DND-41 (cell line): ENCODE measurements at regions not wholly inside any gene's neighbourhood (a gene's known extent, or its start where the extent isn't known, plus 50 kb on each side); places are given as distances from the start of the nearest gene placed in this dataset.

Experiments used
- ATAC-seq: fragments of 200-7000 bp; cut with Tn5 transposase; 3 replicates; pipeline ENCODE4 v1.9.1; 2021; ENCODE audit warnings: low read depth; ENCODE audit not compliant: insufficient read depth
- DNase-seq: peaks from one replicate; pipeline ENCODE4 v3.0.0-alpha.2; 2020
- H2AFZ ChIP-seq: 2 replicates; pipeline ENCODE4 v1.6.0; 2012; ENCODE audit warnings: low read depth, low read length
- H3K27ac ChIP-seq: 2 replicates; pipeline ENCODE4 v1.5.1; 2012; ENCODE audit warnings: low read length, inconsistent platforms
- H3K27me3 ChIP-seq: fragments of 200-600 bp; sonication (generic); 2 replicates; pipeline ENCODE4 v1.6.0; 2012; ENCODE audit warnings: low read length, mild to moderate bottlenecking, inconsistent platforms; ENCODE audit not compliant: insufficient read depth, poor library complexity
- H3K36me3 ChIP-seq: 2 replicates; pipeline ENCODE4 v1.5.1; 2012; ENCODE audit warnings: low read length, inconsistent platforms; ENCODE audit not compliant: insufficient read depth
- H3K4me1 ChIP-seq: 2 replicates; pipeline ENCODE4 v1.5.1; 2012; ENCODE audit warnings: mild to moderate bottlenecking, low read length; ENCODE audit not compliant: insufficient read depth
- H3K4me2 ChIP-seq: 2 replicates; pipeline ENCODE4 v1.6.0; 2012; ENCODE audit warnings: mild to moderate bottlenecking, moderate library complexity, low read length, inconsistent platforms; ENCODE audit not compliant: insufficient read depth
- H3K4me3 ChIP-seq, 2 experiments: fragments of 200-600 bp in 1 of 2; shearing (Covaris generic) in 1 of 2; 2 replicates each; pipeline ENCODE4 v1.5.1; 2012 to 2016; ENCODE audit warnings: inconsistent platforms in 2 of 2, low read length in 2 of 2, mild to moderate bottlenecking in 2 of 2, low read depth in 1 of 2, moderate library complexity in 1 of 2
- H3K79me2 ChIP-seq: 2 replicates; pipeline ENCODE4 v1.6.0; 2012; ENCODE audit warnings: low read length, inconsistent platforms; ENCODE audit not compliant: insufficient read depth
- H3K9ac ChIP-seq: 2 replicates; pipeline ENCODE4 v1.6.0; 2012; ENCODE audit warnings: low read depth, mild to moderate bottlenecking, inconsistent platforms, low read length, moderate library complexity
- H3K9me3 ChIP-seq: 2 replicates; pipeline ENCODE4 v1.5.1; 2012; ENCODE audit warnings: low read length, moderate library complexity, mild to moderate bottlenecking, inconsistent platforms; ENCODE audit not compliant: insufficient read depth, severe bottlenecking
- H4K20me1 ChIP-seq: 2 replicates; pipeline ENCODE4 v1.6.0; 2012; ENCODE audit warnings: low read length; ENCODE audit not compliant: insufficient read depth
- EZH2 ChIP-seq: IDR thresholded peaks from 3 replicates; pipeline ENCODE4 v1.6.1; 2012; ENCODE audit warnings: borderline replicate concordance, low read depth, mild to moderate bottlenecking, moderate library complexity, low read length, inconsistent platforms; ENCODE audit not compliant: severe bottlenecking
- TF ChIP-seq, protein P1 (sequence below): IDR thresholded peaks from 2 replicates; pipeline ENCODE4 v1.5.1; 2012; ENCODE audit warnings: borderline replicate concordance, low read length, moderate library complexity, mild to moderate bottlenecking; ENCODE audit not compliant: poor library complexity, severe bottlenecking; ENCODE audit errors: extremely low read depth

DNA sequence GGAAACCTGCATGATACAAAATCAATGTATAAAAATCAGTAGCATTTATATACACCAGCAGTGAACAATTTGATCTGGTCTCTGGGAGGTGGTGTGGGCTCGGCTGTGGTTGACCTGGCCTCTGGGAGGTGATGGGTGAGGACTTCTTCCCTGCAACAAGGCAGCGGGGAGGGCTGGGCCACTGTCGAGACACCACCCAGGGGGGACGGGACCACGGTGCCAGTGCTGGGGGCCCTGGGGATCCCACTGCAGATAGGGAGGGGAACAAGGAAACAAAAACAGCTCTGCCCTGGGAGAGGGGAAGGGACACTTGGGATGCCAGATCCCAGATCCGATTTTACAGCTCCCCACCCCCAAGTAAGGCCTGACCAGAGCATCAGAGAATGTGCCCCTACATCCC lies 189.6 kb upstream of the SFSWAP start:
- ATAC-seq: no peak
- H3K9me3 ChIP-seq: no peaks in the 10 kb centered on the region
- H3K9ac ChIP-seq: no peak overlapping the region
- no peaks in the 10 kb centered on the region for H3K4me1 ChIP-seq
- no peak overlapping the region for H3K4me2 ChIP-seq
- no peak overlapping the region for H3K27ac ChIP-seq
- H4K20me1 ChIP-seq: no peaks in the 10 kb centered on the region
- DNase-seq: no peak
- no peak overlapping the region for H2AFZ ChIP-seq
- H3K79me2 ChIP-seq: no peaks in the 10 kb centered on the region
- H3K27me3 ChIP-seq: no peaks in the 10 kb centered on the region
- no peaks in the 10 kb centered on the region for H3K36me3 ChIP-seq
- TF ChIP-seq, protein P1, sequence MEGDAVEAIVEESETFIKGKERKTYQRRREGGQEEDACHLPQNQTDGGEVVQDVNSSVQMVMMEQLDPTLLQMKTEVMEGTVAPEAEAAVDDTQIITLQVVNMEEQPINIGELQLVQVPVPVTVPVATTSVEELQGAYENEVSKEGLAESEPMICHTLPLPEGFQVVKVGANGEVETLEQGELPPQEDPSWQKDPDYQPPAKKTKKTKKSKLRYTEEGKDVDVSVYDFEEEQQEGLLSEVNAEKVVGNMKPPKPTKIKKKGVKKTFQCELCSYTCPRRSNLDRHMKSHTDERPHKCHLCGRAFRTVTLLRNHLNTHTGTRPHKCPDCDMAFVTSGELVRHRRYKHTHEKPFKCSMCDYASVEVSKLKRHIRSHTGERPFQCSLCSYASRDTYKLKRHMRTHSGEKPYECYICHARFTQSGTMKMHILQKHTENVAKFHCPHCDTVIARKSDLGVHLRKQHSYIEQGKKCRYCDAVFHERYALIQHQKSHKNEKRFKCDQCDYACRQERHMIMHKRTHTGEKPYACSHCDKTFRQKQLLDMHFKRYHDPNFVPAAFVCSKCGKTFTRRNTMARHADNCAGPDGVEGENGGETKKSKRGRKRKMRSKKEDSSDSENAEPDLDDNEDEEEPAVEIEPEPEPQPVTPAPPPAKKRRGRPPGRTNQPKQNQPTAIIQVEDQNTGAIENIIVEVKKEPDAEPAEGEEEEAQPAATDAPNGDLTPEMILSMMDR: no peak
- no peak for TF ChIP-seq EZH2
- no peak overlapping the region for H3K4me3 ChIP-seq

DNA sequence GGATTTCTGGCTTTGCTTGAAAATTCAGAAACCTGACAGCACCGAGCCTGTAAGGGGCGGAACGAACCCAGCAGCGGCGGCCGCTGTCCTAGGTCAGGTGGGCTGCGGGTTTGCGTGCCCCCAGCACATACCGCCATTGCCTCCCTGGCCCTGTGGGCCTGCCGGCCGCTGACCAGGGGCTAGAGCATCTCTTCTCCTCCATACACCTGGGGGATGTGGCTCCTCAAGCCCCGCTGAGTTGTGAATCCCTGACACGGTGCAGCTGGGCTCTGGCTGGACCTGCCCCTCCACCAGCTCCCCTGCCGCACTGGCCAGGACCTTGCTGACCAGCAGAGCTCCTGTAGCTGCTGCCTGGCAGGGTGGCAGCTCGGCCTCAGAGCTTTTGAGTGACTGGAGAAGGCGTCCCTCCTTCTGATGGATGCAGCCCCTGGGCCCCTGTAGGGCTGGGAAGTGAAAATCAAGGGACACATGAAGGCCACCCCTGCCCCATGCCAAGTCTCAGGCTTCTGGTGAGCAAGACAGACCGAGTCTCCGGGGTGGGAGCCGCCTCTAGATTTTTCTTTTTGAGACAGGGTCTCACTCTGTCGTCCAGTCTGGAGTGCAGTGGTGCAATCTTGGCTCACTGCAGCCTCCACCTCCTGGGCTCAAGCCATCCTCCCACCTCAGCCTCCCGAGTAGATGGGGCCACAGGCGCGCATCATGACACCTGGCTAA lies 184.9 kb upstream of the SFSWAP start:
- TF ChIP-seq, protein P1: no peak
- TF ChIP-seq EZH2: no peak
- Histone ChIP-seq H3K9me3 (no peaks in the 10 kb centered on the region), H3K4me2 (no peak overlapping the region), H3K27ac (no peak overlapping the region), H3K9ac (no peak overlapping the region), H3K36me3 (no peaks in the 10 kb centered on the region), H3K4me3 (no peak overlapping the region), H3K27me3 (no peaks in the 10 kb centered on the region), H2AFZ (no peak overlapping the region), H3K4me1 (no peaks in the 10 kb centered on the region), H4K20me1 (no peaks in the 10 kb centered on the region), H3K79me2 (no peaks in the 10 kb centered on the region)
- ATAC-seq: no peak
- DNase-seq: no peak

DNA sequence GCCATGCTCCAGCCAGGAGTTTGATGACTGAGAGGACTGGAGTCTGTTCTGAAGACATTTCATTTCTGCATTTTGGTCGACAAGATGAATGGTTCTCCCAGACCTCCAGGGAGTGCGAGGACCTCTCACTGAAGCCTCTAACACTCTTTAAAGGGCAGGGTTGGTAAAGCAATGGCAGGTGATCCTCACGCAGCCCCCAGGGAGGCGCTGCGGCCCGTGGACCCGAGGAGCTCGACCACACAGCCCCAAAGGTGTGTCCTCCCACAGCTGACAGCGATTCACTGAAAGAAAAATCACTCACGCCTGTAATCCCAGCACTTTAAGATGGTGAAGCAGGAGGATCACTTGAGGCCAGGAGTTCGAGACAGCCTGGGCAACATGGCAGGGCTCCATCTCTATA lies 183.8 kb upstream of the SFSWAP start:
- Histone ChIP-seq H3K27me3 (no peaks in the 10 kb centered on the region), H3K4me3 (no peak overlapping the region), H3K9me3 (no peaks in the 10 kb centered on the region), H4K20me1 (no peaks in the 10 kb centered on the region), H3K27ac (no peak overlapping the region), H3K36me3 (no peaks in the 10 kb centered on the region), H3K4me1 (no peaks in the 10 kb centered on the region), H3K9ac (no peak overlapping the region), H3K4me2 (no peak overlapping the region), H3K79me2 (no peaks in the 10 kb centered on the region), H2AFZ (no peak overlapping the region)
- no peak for DNase-seq
- TF ChIP-seq, protein P1: no peak
- TF ChIP-seq EZH2: no peak
- no peak for ATAC-seq
